ENCODE measurements at regions not wholly inside any gene's neighbourhood (a gene's known extent, or its start where the extent isn't known, plus 50 kb on each side); places are given as distances from the start of the nearest gene placed in this dataset.

GRCh38 chr4:8723222-8723980 is 130.8 kb downstream of the CPZ start:
- TF ChIP-seq CTCF (IDR thresholded peaks at IDR 0.05; ENCODE audit: extremely low read depth in 1 of 2, insufficient read depth in 1 of 2, low read depth in 1 of 2, low read length in 2 of 2), result no peak
- no peak for TF ChIP-seq MAX (IDR thresholded peaks at IDR 0.05; ENCODE audit: insufficient read depth, insufficient read length)
- TF ChIP-seq EZH2 (IDR thresholded peaks at IDR 0.05; ENCODE audit: borderline replicate concordance, low read depth, low read length, severe bottlenecking), result no peak
- TF ChIP-seq POLR2A (IDR thresholded peaks at IDR 0.05; ENCODE audit: low read depth, low read length), result no peak
- no peak for TF ChIP-seq POLR2AphosphoS5 (IDR thresholded peaks at IDR 0.05; ENCODE audit: insufficient read depth, low read depth, low read length)
- TF ChIP-seq MYC (IDR thresholded peaks at IDR 0.05; ENCODE audit: low read depth, low read length), result no peak
- TF ChIP-seq JUN (IDR thresholded peaks at IDR 0.05; ENCODE audit: borderline replicate concordance, insufficient read depth, insufficient read length, low read depth), result no peak
